ENCODE measurements at regions not wholly inside any gene's neighbourhood (a gene's known extent, or its start where the extent isn't known, plus 50 kb on each side); places are given as distances from the start of the nearest gene placed in this dataset.

DNA sequence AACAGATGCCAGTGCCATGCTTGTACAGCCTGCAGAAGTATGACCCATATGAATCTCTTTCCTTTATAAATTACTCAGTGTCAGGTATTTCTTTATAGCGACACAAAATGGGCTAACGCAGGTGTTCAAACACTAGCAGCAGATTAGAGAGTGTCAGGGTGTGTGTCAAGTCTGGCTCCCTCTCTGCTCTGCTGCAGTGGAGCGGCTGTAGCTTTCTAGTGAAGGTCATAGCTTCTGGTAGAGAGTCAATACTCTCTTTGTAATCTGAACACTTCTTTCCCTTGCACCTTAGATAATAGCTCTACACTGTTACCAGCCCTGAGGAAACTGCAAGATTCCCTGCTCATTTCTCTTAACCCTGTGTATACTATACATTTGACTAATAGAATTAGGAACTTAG lies 483.2 kb upstream of the TGFBR2 start:
- BruUV-seq (replicated peaks) = no TSS peak
- intact Hi-C loops (cut with micrococcal nuclease; ENCODE audit: unreplicated experiment) = no loop called here
- Histone ChIP-seq H3K27ac (ENCODE audit: low read length) (no peak overlapping the region), H3K4me1 (ENCODE audit: control insufficient read depth, insufficient read depth, low read length) (no peaks in the 10 kb centered on the region), H3K4me3 (ENCODE audit: low read depth in 2 of 2, low read length in 2 of 2) (no peak overlapping the region), H3K27me3 (ENCODE audit: control insufficient read depth, insufficient read depth, low read length) (no peaks in the 10 kb centered on the region), H3K9me3 (ENCODE audit: control insufficient read depth, insufficient read depth, low read depth, low read length) (no peaks in the 10 kb centered on the region), H3K36me3 (ENCODE audit: control insufficient read depth, insufficient read depth, low read length) (no peaks in the 10 kb centered on the region)
- POLR2A ChIA-PET = no interaction called here
- no peak for DNase-seq (ENCODE audit: low read depth, low spot score)
- no peak for TF ChIP-seq REST (IDR thresholded peaks at IDR 0.05; ENCODE audit: insufficient read depth in 1 of 2, low read depth in 2 of 2, low read length in 1 of 2)
- TF ChIP-seq POLR2AphosphoS5 (IDR thresholded peaks at IDR 0.05; ENCODE audit: low read depth, low read length) = no peak
- TF ChIP-seq TCF7L2 (IDR thresholded peaks at IDR 0.05; ENCODE audit: low read depth, low read length) = no peak
- TF ChIP-seq SIN3A (IDR thresholded peaks at IDR 0.05; ENCODE audit: borderline replicate concordance, insufficient read depth, low read depth, low read length) = no peak
- TF ChIP-seq CTCF (IDR thresholded peaks at IDR 0.05) = no peak
- no peak for ATAC-seq
- in situ Hi-C loops (cut with HindIII; ENCODE audit: low pct_unique_long_range_greater_than_20kb, low sequenced_read_pairs) = no loop called here
- CTCF ChIA-PET = no interaction called here

GRCh38 chr3:30123755-30124154 lies 482.6 kb upstream of the TGFBR2 start:
- H3K36me3 ChIP-seq (ENCODE audit: control insufficient read depth, insufficient read depth, low read length) = no peaks in the 10 kb centered on the region
- H3K9me3 ChIP-seq (ENCODE audit: control insufficient read depth, insufficient read depth, low read depth, low read length) = no peaks in the 10 kb centered on the region
- ATAC-seq (no peak), DNase-seq (ENCODE audit: low read depth, low spot score) (no peak)
- no peaks in the 10 kb centered on the region for H3K4me1 ChIP-seq (ENCODE audit: control insufficient read depth, insufficient read depth, low read length)
- H3K27ac ChIP-seq (ENCODE audit: low read length) = no peak overlapping the region
- no peak for TF ChIP-seq REST (IDR thresholded peaks at IDR 0.05; ENCODE audit: insufficient read depth in 1 of 2, low read depth in 2 of 2, low read length in 1 of 2)
- TF ChIP-seq CTCF (IDR thresholded peaks at IDR 0.05) = no peak
- in situ Hi-C loops (cut with HindIII; ENCODE audit: low pct_unique_long_range_greater_than_20kb, low sequenced_read_pairs) = no loop called here
- intact Hi-C loops (cut with micrococcal nuclease; ENCODE audit: unreplicated experiment) = no loop called here
- ChIA-PET CTCF (no interaction called here), POLR2A (no interaction called here)
- no TSS peak for BruUV-seq (replicated peaks)
- H3K27me3 ChIP-seq (ENCODE audit: control insufficient read depth, insufficient read depth, low read length) = no peaks in the 10 kb centered on the region
- no peak overlapping the region for H3K4me3 ChIP-seq (ENCODE audit: low read depth in 2 of 2, low read length in 2 of 2)

Measured in Panc1 (cell line).